Lung (tissue), 11 donors: ENCODE measurements at regions not wholly inside any gene's neighbourhood (a gene's known extent, or its start where the extent isn't known, plus 50 kb on each side); places are given as distances from the start of the nearest gene placed in this dataset.

Experiments used
- ATAC-seq: fragments of 200-7000 bp; cut with Tn5 transposase; one replicate; pipeline ENCODE4 v1.9.1; 2020; ENCODE audit warnings: moderate number of reproducible peaks; ENCODE audit not compliant: insufficient read depth, low FRiP score
- DNase-seq, 3 donors: peaks; one replicate each; pipeline ENCODE4 v3.0.0-alpha.2; 2013 to 2017
- H3K27ac ChIP-seq, 2 donors: one replicate each; pipeline ENCODE4 v1.5.1; 2013; ENCODE audit warnings: mild to moderate bottlenecking in 2 of 2, moderate library complexity in 2 of 2, control low read depth in 1 of 2, inconsistent platforms in 1 of 2, low read depth in 1 of 2, low read length in 1 of 2
- H3K27me3 ChIP-seq, 3 donors: one replicate each; pipeline ENCODE4 v1.5.1; 2013; ENCODE audit warnings: low read length in 2 of 3; ENCODE audit not compliant: control insufficient read depth in 3 of 3, insufficient read depth in 3 of 3
- H3K36me3 ChIP-seq, 4 donors: one replicate each; pipeline ENCODE4 v1.5.1; 2013; ENCODE audit warnings: low read length in 4 of 4, mild to moderate bottlenecking in 1 of 4, moderate library complexity in 1 of 4; ENCODE audit not compliant: control insufficient read depth in 4 of 4, insufficient read depth in 4 of 4
- H3K4me1 ChIP-seq, 5 donors: one replicate each; pipeline ENCODE4 v1.5.1; 2013; ENCODE audit warnings: low read length in 5 of 5, mild to moderate bottlenecking in 2 of 5, moderate library complexity in 1 of 5; ENCODE audit not compliant: control insufficient read depth in 5 of 5, insufficient read depth in 5 of 5
- H3K4me3 ChIP-seq: one replicate; pipeline ENCODE4 v1.5.1; 2013; ENCODE audit warnings: mild to moderate bottlenecking, control low read depth, moderate library complexity
- H3K9ac ChIP-seq, 2 donors: one replicate each; pipeline ENCODE4 v1.5.1; 2013; ENCODE audit warnings: low read length in 2 of 2, control low read depth in 1 of 2; ENCODE audit not compliant: insufficient read depth in 1 of 2
- H3K9me3 ChIP-seq, 4 donors: one replicate each; pipeline ENCODE4 v1.5.1; 2013; ENCODE audit warnings: low read length in 3 of 4, mild to moderate bottlenecking in 1 of 4, moderate library complexity in 1 of 4; ENCODE audit not compliant: control insufficient read depth in 4 of 4, insufficient read depth in 3 of 4
- CTCF ChIP-seq: IDR thresholded peaks from 2 replicates; pipeline ENCODE4 v1.5.1; 2012; ENCODE audit warnings: mild to moderate bottlenecking; ENCODE audit errors: control extremely low read depth, extremely low read depth
- WGBS, 2 donors: extraction: QIAGEN DNeasy Blood & Tissue Kit; methylation state at CpG; one replicate each; pipeline ENCODE4 v1.1.7; 2013; 5-methylcytosine and 5-hydroxymethylcytosine counted together
- donor health status: control.
- donor health status: control.
- donor health status: Bipolar disorder and iron deficiency.
- donor health status: healthy.
- donor health status: DM: yes; HTN: yes; CAD: no.

- no peak for TF ChIP-seq CTCF
- no peak for ATAC-seq
- DNase-seq = no peak
- H3K9me3 ChIP-seq = peaks cover 0 to 22% (median 6%) of the 10 kb centered on the region in 4 donors
- H3K36me3 ChIP-seq = no peaks in the 10 kb centered on the region
- peaks cover 0 to 3% (median 2%) of the 10 kb centered on the region in 3 donors for H3K27me3 ChIP-seq
- no peak overlapping the region for H3K9ac ChIP-seq
- H3K4me1 ChIP-seq = no peaks in the 10 kb centered on the region
- H3K27ac ChIP-seq = no peak overlapping the region
- WGBS, 2 donors = 83 to 84% methylated on average over 10 of the region's 10 CpGs
- H3K4me3 ChIP-seq = no peak overlapping the region
Observed at GRCh38 chr1:4207842-4208692, 308.0 kb upstream of the C1orf174 start.

GRCh38 chr1:4210043-4210442, 310.0 kb upstream of the C1orf174 start:
- Histone ChIP-seq H3K9ac (no peak overlapping the region), H3K36me3 (no peaks in the 10 kb centered on the region), H3K27me3 (peaks cover 0 to 11% (median 4%) of the 10 kb centered on the region in 3 donors), H3K9me3 (peaks cover 0 to 12% (median 3%) of the 10 kb centered on the region in 4 donors), H3K4me1 (no peaks in the 10 kb centered on the region), H3K4me3 (no peak overlapping the region), H3K27ac (no peak overlapping the region)
- no peak for TF ChIP-seq CTCF
- WGBS, 2 donors = 61 to 77% methylated on average over 1 of the region's 1 CpG
- ATAC-seq (no peak), DNase-seq (no peak)

GRCh38 chr1:4212796-4213195, 312.7 kb upstream of the C1orf174 start:
- Histone ChIP-seq H3K36me3 (no peaks in the 10 kb centered on the region), H3K9me3 (peaks cover 0 to 8% (median 0%) of the 10 kb centered on the region in 4 donors), H3K27ac (no peak overlapping the region), H3K9ac (no peak overlapping the region), H3K27me3 (peaks cover 0 to 11% (median 4%) of the 10 kb centered on the region in 3 donors), H3K4me3 (no peak overlapping the region), H3K4me1 (no peaks in the 10 kb centered on the region)
- TF ChIP-seq CTCF = no peak
- ATAC-seq = no peak
- WGBS, 2 donors = 82 to 89% methylated on average over 5 of the region's 5 CpGs
- DNase-seq = no peak
